ENCODE measurements at regions not wholly inside any gene's neighbourhood (a gene's known extent, or its start where the extent isn't known, plus 50 kb on each side); places are given as distances from the start of the nearest gene placed in this dataset.

GRCh38 chr3:59675495-59675894 is 625.7 kb upstream of the CFAP20DC start:
- no peak for DNase-seq (ENCODE audit: low spot score in 2 of 2)
- no peak overlapping the region for H3K4me3 ChIP-seq
- 53% methylated on average over 2 of the region's 2 CpGs for WGBS
- no peaks in the 10 kb centered on the region for H3K27me3 ChIP-seq
- H3K27ac ChIP-seq: no peak overlapping the region
- H3K9me3 ChIP-seq: no peaks in the 10 kb centered on the region
- TF ChIP-seq CTCF (IDR thresholded peaks at IDR 0.05) (no peak), EP300 (IDR thresholded peaks at IDR 0.05) (no peak), POLR2AphosphoS5 (IDR thresholded peaks at IDR 0.05) (no peak), POLR2A (IDR thresholded peaks at IDR 0.05) (no peak)
- H3K36me3 ChIP-seq: no peaks in the 10 kb centered on the region
- no peaks in the 10 kb centered on the region for H3K4me1 ChIP-seq

- H3K27me3 ChIP-seq: no peaks in the 10 kb centered on the region
- no peak overlapping the region for H3K4me3 ChIP-seq
- peaks cover 4% of the 10 kb centered on the region for H3K4me1 ChIP-seq
- no peak for DNase-seq (ENCODE audit: low spot score in 2 of 2)
- no peaks in the 10 kb centered on the region for H3K9me3 ChIP-seq
- no peaks in the 10 kb centered on the region for H3K36me3 ChIP-seq
- 94% methylated on average over 2 of the region's 2 CpGs for WGBS
- TF ChIP-seq CTCF (IDR thresholded peaks at IDR 0.05): no peak
- no peak overlapping the region for H3K27ac ChIP-seq
These were observed 613.4 kb upstream of the CFAP20DC start for GRCh38 chr3:59663076-59663850.

- Histone ChIP-seq H3K9me3 (no peaks in the 10 kb centered on the region), H3K27me3 (no peaks in the 10 kb centered on the region), H3K4me1 (peaks cover 4% of the 10 kb centered on the region), H3K36me3 (no peaks in the 10 kb centered on the region), H3K27ac (no peak overlapping the region), H3K4me3 (no peak overlapping the region)
- DNase-seq (ENCODE audit: low spot score in 2 of 2): no peak
- 61% methylated on average over 9 of the region's 9 CpGs for WGBS
- no peak for TF ChIP-seq POLR2AphosphoS5 (IDR thresholded peaks at IDR 0.05)
- TF ChIP-seq POLR2A (IDR thresholded peaks at IDR 0.05): no peak
- TF ChIP-seq CTCF (IDR thresholded peaks at IDR 0.05): no peak
- no peak for TF ChIP-seq EP300 (IDR thresholded peaks at IDR 0.05)
These were observed 611.2 kb upstream of the CFAP20DC start for GRCh38 chr3:59660852-59661625.

GRCh38 chr3:59660376-59660775 is 610.6 kb upstream of the CFAP20DC start:
- Histone ChIP-seq H3K4me1 (peaks cover 10% of the 10 kb centered on the region), H3K36me3 (no peaks in the 10 kb centered on the region), H3K4me3 (no peak overlapping the region), H3K9me3 (no peaks in the 10 kb centered on the region), H3K27me3 (no peaks in the 10 kb centered on the region), H3K27ac (no peak overlapping the region)
- no peak for TF ChIP-seq POLR2A (IDR thresholded peaks at IDR 0.05)
- no peak for TF ChIP-seq CTCF (IDR thresholded peaks at IDR 0.05)
- no peak for TF ChIP-seq EP300 (IDR thresholded peaks at IDR 0.05)
- TF ChIP-seq POLR2AphosphoS5 (IDR thresholded peaks at IDR 0.05): no peak
- WGBS: 27% methylated on average over 1 of the region's 1 CpG
- DNase-seq (ENCODE audit: low spot score in 2 of 2): no peak

GRCh38 chr3:59659755-59660154 is 609.9 kb upstream of the CFAP20DC start:
- H3K27ac ChIP-seq: no peak overlapping the region

More at GRCh38 chr3:59659755-59660154, 609.9 kb upstream of the CFAP20DC start:
- Histone ChIP-seq H3K4me3 (no peak overlapping the region), H3K27me3 (no peaks in the 10 kb centered on the region), H3K4me1 (peaks cover 16% of the 10 kb centered on the region), H3K9me3 (no peaks in the 10 kb centered on the region), H3K36me3 (no peaks in the 10 kb centered on the region)
- TF ChIP-seq EP300 (IDR thresholded peaks at IDR 0.05): no peak
- no peak for TF ChIP-seq POLR2A (IDR thresholded peaks at IDR 0.05)
- no peak for TF ChIP-seq CTCF (IDR thresholded peaks at IDR 0.05)
- TF ChIP-seq POLR2AphosphoS5 (IDR thresholded peaks at IDR 0.05): no peak
- WGBS: 67% methylated on average over 1 of the region's 1 CpG
- no peak for DNase-seq (ENCODE audit: low spot score in 2 of 2)
